Fibroblast of gingiva (primary cell): ENCODE measurements at regions not wholly inside any gene's neighbourhood (a gene's known extent, or its start where the extent isn't known, plus 50 kb on each side); places are given as distances from the start of the nearest gene placed in this dataset.
"Not testable (repeated sequence)": the region's sequence is repeated elsewhere in the genome, so short reads cannot be mapped to it uniquely, and the experiment has no call there.

ENCODE experiments used
- DNase-seq: peaks from one replicate; pipeline ENCODE4 v3.0.0-alpha.2; 2011; ENCODE audit warnings: low read depth

- peak; percentile 77 for DNase-seq
Measured at GRCh38 chr9:115400796-115401195, 282.8 kb upstream of the TNC start.

GRCh38 chr9:115401756-115402327 is 283.9 kb upstream of the TNC start:
- DNase-seq = no peak

GRCh38 chr9:115403753-115404152 is 285.8 kb upstream of the TNC start:
- DNase-seq = no peak

GRCh38 chr9:115404311-115404710 is 286.4 kb upstream of the TNC start:
- no peak for DNase-seq

- no peak for DNase-seq
Measured at GRCh38 chr9:115411516-115411915, 293.6 kb upstream of the TNC start.

- DNase-seq = peak; percentile 31
Measured at GRCh38 chr9:115411993-115412452, 294.1 kb upstream of the TNC start.

GRCh38 chr9:115412656-115413055 is 294.7 kb upstream of the TNC start:
- no peak for DNase-seq

GRCh38 chr9:115413304-115413703 is 295.3 kb upstream of the TNC start:
- no peak for DNase-seq

GRCh38 chr9:115413766-115414382 is 295.9 kb upstream of the TNC start:
- DNase-seq = peak; percentile 29

GRCh38 chr9:115414561-115414960 is 296.6 kb upstream of the TNC start:
- no peak for DNase-seq

GRCh38 chr9:115415450-115415849 is 297.5 kb upstream of the TNC start:
- DNase-seq = no peak

GRCh38 chr9:115416299-115416698 is 298.3 kb upstream of the TNC start:
- DNase-seq = no peak

GRCh38 chr9:115418181-115418580 is 300.2 kb upstream of the TNC start:
- DNase-seq = not testable (repeated sequence)

- peak; percentile 7 for DNase-seq
Measured at GRCh38 chr9:115422932-115423440, 305.0 kb upstream of the TNC start.

- DNase-seq = peak; percentile 8
Measured at GRCh38 chr9:115423646-115424045, 305.7 kb upstream of the TNC start.

GRCh38 chr9:115425601-115426000 is 307.6 kb upstream of the TNC start:
- no peak for DNase-seq

GRCh38 chr9:115437418-115437817 is 319.5 kb upstream of the TNC start:
- no peak for DNase-seq

GRCh38 chr9:115439641-115440040 is 321.7 kb upstream of the TNC start:
- no peak for DNase-seq

- DNase-seq = peak; percentile 81
Measured at GRCh38 chr9:115442054-115442453, 324.1 kb upstream of the TNC start.

GRCh38 chr9:115443890-115444289 is 325.9 kb upstream of the TNC start:
- no peak for DNase-seq

GRCh38 chr9:115444959-115445358 is 327.0 kb upstream of the TNC start:
- DNase-seq = peak; percentile 35

GRCh38 chr9:115445655-115446054 is 327.7 kb upstream of the TNC start:
- no peak for DNase-seq

GRCh38 chr9:115456515-115456914 is 338.6 kb upstream of the TNC start:
- DNase-seq = peak; percentile 81

GRCh38 chr9:115461280-115461679 is 343.3 kb upstream of the TNC start:
- DNase-seq = peak; percentile 51
